ENCODE measurements at regions not wholly inside any gene's neighbourhood (a gene's known extent, or its start where the extent isn't known, plus 50 kb on each side); places are given as distances from the start of the nearest gene placed in this dataset.

- WGBS, 4 donors: 79 to 86% (median 82%) methylated on average over 2 of the region's 2 CpGs
- no peaks in the 10 kb centered on the region for H3K4me1 ChIP-seq
- intact Hi-C loops (cut with DNase I): no loop called here
- TF ChIP-seq POLR2A (IDR thresholded peaks at IDR 0.05) (no peak), CTCF (IDR thresholded peaks at IDR 0.05) (no peak)
- ATAC-seq: no peak
- DNase-seq: no peak
- peaks cover 0 to 2% (median 0%) of the 10 kb centered on the region in 9 donors for H3K27me3 ChIP-seq
- no peaks in the 10 kb centered on the region for H3K36me3 ChIP-seq
- no peak overlapping the region for H3K27ac ChIP-seq
- H3K4me3 ChIP-seq: no peak overlapping the region
- peaks cover 0 to 7% (median 0%) of the 10 kb centered on the region in 12 donors for H3K9me3 ChIP-seq
These were observed 124.1 kb upstream of the KCNK2 start for GRCh38 chr1:214958486-214958885.

GRCh38 chr1:214966346-214966745 lies 116.2 kb upstream of the KCNK2 start:
- WGBS, 4 donors: 49 to 64% (median 58%) methylated on average over 3 of the region's 3 CpGs
- Histone ChIP-seq H3K9me3 (peaks cover 0 to under 1% (median 0%) of the 10 kb centered on the region in 12 donors), H3K27me3 (no peaks in the 10 kb centered on the region), H3K27ac (no peak overlapping the region), H3K4me3 (no peak overlapping the region), H3K4me1 (no peaks in the 10 kb centered on the region), H3K36me3 (no peaks in the 10 kb centered on the region)
- peak in 1 of 4 donors; percentile 66 for ATAC-seq
- no peak for DNase-seq
- intact Hi-C loops (cut with DNase I): no loop called here
- TF ChIP-seq POLR2A (IDR thresholded peaks at IDR 0.05) (no peak), CTCF (IDR thresholded peaks at IDR 0.05) (no peak)

GRCh38 chr1:214967865-214968575 lies 114.5 kb upstream of the KCNK2 start:
- H3K4me1 ChIP-seq: no peaks in the 10 kb centered on the region
- ATAC-seq (no peak), DNase-seq (no peak)
- no peaks in the 10 kb centered on the region for H3K36me3 ChIP-seq
- 69 to 73% (median 72%) methylated on average over 5 of the region's 5 CpGs for WGBS, 4 donors
- no peak overlapping the region for H3K4me3 ChIP-seq
- no peak overlapping the region for H3K27ac ChIP-seq
- H3K9me3 ChIP-seq: no peaks in the 10 kb centered on the region
- TF ChIP-seq POLR2A (IDR thresholded peaks at IDR 0.05) (no peak), CTCF (IDR thresholded peaks at IDR 0.05) (no peak)
- H3K27me3 ChIP-seq: no peaks in the 10 kb centered on the region
- intact Hi-C loops (cut with DNase I): no loop called here

GRCh38 chr1:214970016-214970415 lies 112.5 kb upstream of the KCNK2 start:
- 90 to 98% (median 93%) methylated on average over 1 of the region's 1 CpG for WGBS, 4 donors

More at GRCh38 chr1:214970016-214970415, 112.5 kb upstream of the KCNK2 start:
- Histone ChIP-seq H3K27me3 (no peaks in the 10 kb centered on the region), H3K4me3 (no peak overlapping the region), H3K4me1 (no peaks in the 10 kb centered on the region), H3K27ac (no peak overlapping the region), H3K36me3 (no peaks in the 10 kb centered on the region), H3K9me3 (no peaks in the 10 kb centered on the region)
- DNase-seq (no peak), ATAC-seq (no peak)
- no peak for TF ChIP-seq CTCF (IDR thresholded peaks at IDR 0.05)
- TF ChIP-seq POLR2A (IDR thresholded peaks at IDR 0.05): no peak
- intact Hi-C loops (cut with DNase I): no loop called here

All from heart left ventricle (tissue), 16 donors.